HG03108 (cell line): ENCODE measurements at regions not wholly inside any gene's neighbourhood (a gene's known extent, or its start where the extent isn't known, plus 50 kb on each side); places are given as distances from the start of the nearest gene placed in this dataset.
A peak's percentile ranks its signal among the peaks of the same experiment; 100 is the strongest.
"Not testable (repeated sequence)": the region's sequence is repeated elsewhere in the genome, so short reads cannot be mapped to it uniquely, and the experiment has no call there.

Experiments used
- ATAC-seq: cut with Tn5 transposase; IDR thresholded peaks from one replicate; pipeline ENCODE4 v1.9.1; 2021; ENCODE audit warnings: moderate library complexity; ENCODE audit not compliant: unreplicated experiment

GRCh38 chr9:21688108-21689102, 114.0 kb upstream of the MTAP start:
- no peak for ATAC-seq

GRCh38 chr9:21689854-21690253, 112.6 kb upstream of the MTAP start:
- no peak for ATAC-seq

- no peak for ATAC-seq
These were observed 111.9 kb upstream of the MTAP start for GRCh38 chr9:21690561-21690960.

GRCh38 chr9:21692390-21692789, 110.0 kb upstream of the MTAP start:
- ATAC-seq: no peak

- no peak for ATAC-seq
These were observed 108.0 kb upstream of the MTAP start for GRCh38 chr9:21694424-21694823.

- no peak for ATAC-seq
These were observed 107.0 kb upstream of the MTAP start for GRCh38 chr9:21695443-21695842.

GRCh38 chr9:21695874-21696341, 106.5 kb upstream of the MTAP start:
- no peak for ATAC-seq

- ATAC-seq: no peak
These were observed 106.0 kb upstream of the MTAP start for GRCh38 chr9:21696411-21696871.

- ATAC-seq: no peak
These were observed 94.2 kb upstream of the MTAP start for GRCh38 chr9:21708260-21708711.

- no peak for ATAC-seq
These were observed 93.6 kb upstream of the MTAP start for GRCh38 chr9:21708856-21709255.

- peak; percentile 71 for ATAC-seq
These were observed 92.9 kb upstream of the MTAP start for GRCh38 chr9:21709464-21710058.

GRCh38 chr9:21710548-21711191, 91.8 kb upstream of the MTAP start:
- no peak for ATAC-seq

GRCh38 chr9:21711504-21711903, 90.9 kb upstream of the MTAP start:
- ATAC-seq: no peak

- no peak for ATAC-seq
These were observed 87.0 kb upstream of the MTAP start for GRCh38 chr9:21715408-21715807.

GRCh38 chr9:21720758-21721157, 81.7 kb upstream of the MTAP start:
- no peak for ATAC-seq

GRCh38 chr9:21727411-21727810, 75.0 kb upstream of the MTAP start:
- ATAC-seq: not testable (repeated sequence)

- ATAC-seq: no peak
These were observed 73.7 kb upstream of the MTAP start for GRCh38 chr9:21728781-21729180.

- no peak for ATAC-seq
These were observed 72.8 kb upstream of the MTAP start for GRCh38 chr9:21729648-21730047.

- no peak for ATAC-seq
These were observed 71.5 kb upstream of the MTAP start for GRCh38 chr9:21730899-21731298.

- ATAC-seq: no peak
These were observed 61.3 kb upstream of the MTAP start for GRCh38 chr9:21741151-21741550.

- ATAC-seq: no peak
These were observed 58.1 kb upstream of the MTAP start for GRCh38 chr9:21744320-21744719.
